GM18507 (cell line): ENCODE measurements at regions not wholly inside any gene's neighbourhood (a gene's known extent, or its start where the extent isn't known, plus 50 kb on each side); places are given as distances from the start of the nearest gene placed in this dataset.
"Not testable (repeated sequence)": the region's sequence is repeated elsewhere in the genome, so short reads cannot be mapped to it uniquely, and the experiment has no call there.

Source experiments
- DNase-seq: peaks from one replicate; pipeline ENCODE4 v3.0.0; 2011; ENCODE audit warnings: low read depth; ENCODE audit not compliant: insufficient read length; ENCODE audit errors: extremely low spot score
- FAIRE-seq: peaks from 2 replicates; lab custom pipeline; 2011; peaks lifted over from hg19 to GRCh38; lab: Jason Lieb, UNC

DNA sequence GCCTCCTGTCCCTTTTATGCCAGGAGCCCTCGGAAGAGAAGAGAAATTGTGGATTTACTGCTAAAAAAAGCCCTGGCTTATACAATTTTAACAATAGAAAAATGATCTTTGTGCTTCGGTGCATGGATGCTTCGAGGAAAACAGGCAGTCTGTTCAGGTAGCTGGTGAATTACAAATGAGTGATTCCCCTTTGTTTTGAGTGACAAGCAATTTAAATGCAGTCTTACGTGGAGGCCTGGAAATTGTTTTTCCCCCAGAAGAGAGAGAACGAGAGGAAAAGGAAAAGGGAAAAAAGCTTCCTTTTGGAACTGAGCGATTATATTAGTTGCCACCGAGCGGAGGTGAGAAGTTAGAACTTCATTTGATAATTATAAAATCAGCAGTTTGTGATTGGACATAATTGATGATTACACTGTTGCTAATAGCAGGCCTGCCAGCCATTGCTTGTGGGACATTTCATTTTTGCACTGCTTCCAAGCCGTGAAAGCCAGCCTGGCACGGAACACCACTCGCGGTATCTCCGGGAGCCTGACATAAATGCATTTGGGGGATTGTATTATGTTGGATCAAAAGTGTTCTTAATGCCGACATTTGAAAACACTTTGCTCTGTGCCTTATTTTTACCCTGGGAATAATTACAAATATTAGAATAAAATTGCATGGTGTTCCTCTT is 117.7 kb downstream of the PHETA1 start:
- FAIRE-seq, result no peak

DNA sequence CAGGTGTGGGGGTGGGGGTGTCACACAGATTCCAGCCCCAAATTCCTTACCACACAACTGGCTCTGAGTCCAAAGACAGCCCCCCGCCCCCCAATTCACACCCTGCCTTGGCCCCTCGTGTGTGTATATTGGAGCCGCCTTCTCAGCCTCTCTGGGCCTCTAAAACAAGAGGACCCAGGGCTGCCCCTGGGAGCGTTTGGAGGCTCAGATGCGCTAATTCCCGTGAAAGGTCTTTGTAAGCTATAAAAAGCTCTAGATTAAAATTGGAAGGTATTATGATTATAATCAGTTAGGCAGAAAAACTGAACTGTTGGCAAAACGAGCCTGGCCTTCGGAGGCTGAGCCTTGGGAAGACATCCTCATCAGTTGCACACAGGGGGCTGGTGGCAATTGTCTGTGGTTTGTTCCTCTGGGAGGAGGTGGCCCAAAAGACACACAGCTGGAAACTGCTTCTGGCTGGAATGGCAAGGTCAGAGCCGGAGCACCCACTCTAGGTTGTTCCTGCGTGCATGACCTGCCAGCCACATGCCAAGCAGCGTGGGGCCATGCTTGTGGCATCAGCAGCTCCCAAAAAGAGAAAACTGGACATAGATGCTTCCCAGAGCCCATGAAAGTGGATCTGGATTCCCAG is 118.5 kb downstream of the PHETA1 start:
- FAIRE-seq (no peak), DNase-seq (no peak)

More for the DNA sequence above, 117.7 kb downstream of the PHETA1 start:
- DNase-seq, result no peak

DNA sequence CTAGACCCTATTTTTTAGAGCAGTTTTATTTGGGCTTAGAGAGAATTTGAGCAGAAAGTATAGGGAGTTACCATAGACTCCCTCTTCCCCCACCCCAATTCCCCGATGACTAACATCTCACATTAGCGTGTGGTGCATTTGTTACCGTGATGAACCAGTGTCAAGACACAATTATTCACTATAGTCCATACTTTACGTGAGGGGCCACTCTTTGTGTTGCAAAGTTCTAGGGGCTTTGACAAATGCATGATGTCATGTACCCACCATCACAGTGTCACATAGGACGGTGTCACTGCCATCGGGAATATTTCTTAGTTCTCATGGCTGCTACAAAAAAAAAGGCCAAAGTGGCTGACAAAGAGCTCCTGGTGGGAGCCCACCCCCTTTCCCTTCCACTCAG is 119.1 kb downstream of the PHETA1 start:
- no peak for DNase-seq
- FAIRE-seq, result no peak

DNA sequence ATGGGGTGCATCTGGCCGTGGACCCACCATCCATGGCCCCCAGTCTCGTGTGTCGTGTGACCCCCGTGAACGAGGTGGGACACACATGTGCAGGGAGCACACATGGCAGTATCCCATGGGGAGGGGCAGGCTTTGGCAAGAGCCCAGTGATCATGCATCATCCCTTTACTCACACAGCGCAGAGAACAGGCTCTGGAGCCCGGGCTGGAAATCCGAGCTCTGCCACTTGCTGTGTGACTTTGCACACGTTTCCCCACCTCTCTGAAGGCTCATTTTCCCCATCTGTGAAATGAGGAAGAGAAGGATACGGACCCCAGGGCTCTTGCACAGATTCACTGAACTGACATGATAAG is 119.9 kb downstream of the PHETA1 start:
- no peak for FAIRE-seq
- DNase-seq, result no peak

DNA sequence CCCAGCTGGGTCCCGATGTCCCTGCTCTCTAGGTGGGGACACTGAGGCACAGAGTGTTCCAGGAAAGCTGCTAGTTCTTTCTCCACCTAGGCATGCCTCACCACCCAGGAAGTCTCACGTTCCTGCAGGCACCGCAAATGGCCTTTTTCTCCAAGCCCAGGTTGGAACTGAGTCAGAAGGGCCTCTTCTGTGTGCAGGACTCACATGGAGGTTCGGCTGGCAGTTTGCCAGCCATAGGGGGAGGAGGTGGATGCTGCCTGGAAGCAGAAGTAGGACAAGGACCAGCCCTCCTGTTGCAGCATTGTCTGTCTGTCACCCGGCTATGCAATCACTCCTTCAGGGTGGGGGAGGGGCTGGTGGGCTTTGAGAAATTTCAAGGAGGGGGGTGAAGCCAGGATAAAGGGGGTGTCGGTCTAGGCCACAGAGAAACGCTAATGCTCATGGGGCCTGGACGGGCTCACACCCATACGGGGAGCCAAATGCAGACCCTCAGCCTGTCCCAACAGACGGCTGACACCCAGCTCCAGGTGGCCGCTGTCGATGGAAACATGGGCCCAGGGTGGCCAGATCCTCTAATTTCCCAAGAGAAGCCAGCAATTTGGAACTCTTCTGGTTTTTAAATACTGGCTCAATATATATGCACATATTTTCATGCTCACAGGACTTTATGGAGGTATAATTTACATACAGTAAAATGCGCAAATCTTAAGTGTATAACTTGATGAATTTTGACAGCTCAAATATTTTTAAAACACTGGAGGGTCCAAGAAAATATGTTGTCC is 120.5 kb downstream of the PHETA1 start:
- no peak for DNase-seq
- no peak for FAIRE-seq

DNA sequence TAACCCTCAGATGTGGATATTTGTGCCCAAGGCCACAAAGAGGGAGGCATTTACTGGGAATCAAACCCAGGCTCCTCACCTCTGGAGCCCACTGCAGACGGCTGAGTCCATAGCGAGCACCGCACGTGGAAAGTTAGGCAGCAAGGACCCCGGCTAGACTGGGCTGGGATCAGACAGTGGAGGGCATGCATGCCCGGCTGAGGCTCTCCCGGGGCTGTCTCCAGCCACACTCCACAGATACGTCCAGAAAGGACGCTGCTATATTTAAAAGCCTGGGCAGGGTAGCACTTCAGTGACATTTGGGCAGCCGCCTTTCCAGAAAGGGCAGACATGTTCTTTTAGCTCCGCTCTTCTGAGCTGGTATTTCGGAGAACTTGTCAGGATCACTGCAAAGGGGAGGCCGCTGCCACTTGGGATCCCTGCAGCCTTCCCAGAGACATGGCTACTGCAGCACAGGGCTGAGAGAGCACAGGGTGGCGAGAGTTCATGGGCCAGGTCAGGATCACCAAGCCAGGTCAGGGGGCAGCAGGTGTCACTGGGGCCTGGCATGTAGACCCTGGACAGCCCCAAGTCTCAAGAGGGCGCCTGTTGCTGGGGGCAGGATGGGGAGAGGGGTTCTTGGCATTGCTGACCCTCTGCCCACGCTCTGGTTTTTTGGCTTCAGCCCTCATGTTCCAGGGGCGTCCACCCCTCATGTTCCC is 121.7 kb downstream of the PHETA1 start:
- DNase-seq (no peak), FAIRE-seq (no peak)

DNA sequence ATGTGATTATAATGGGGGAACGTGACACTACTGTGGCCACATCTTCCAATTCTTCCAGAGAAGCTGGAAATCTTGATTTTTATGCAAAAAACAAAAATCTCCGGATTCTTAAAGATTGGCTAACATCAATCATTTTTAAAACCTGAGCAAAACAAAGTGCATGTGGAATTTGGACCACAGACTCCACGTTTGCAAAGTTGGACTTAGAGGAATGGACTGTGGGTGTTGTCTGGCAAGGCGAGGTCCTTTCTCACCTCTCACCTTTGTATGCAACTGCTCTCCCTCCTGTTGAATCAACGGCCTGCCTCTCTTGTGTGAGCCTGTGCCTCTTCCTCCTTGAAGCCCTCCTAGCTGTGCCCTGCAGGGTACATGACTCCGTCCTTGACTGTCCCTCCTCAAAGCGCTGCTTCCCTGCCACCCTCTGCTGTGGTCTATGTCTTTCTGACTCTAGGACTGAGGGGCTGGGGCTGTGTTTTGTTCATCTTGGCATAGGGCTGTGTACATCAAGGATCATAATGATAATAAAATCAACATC is 122.4 kb downstream of the PHETA1 start:
- FAIRE-seq (no peak), DNase-seq (no peak)

DNA sequence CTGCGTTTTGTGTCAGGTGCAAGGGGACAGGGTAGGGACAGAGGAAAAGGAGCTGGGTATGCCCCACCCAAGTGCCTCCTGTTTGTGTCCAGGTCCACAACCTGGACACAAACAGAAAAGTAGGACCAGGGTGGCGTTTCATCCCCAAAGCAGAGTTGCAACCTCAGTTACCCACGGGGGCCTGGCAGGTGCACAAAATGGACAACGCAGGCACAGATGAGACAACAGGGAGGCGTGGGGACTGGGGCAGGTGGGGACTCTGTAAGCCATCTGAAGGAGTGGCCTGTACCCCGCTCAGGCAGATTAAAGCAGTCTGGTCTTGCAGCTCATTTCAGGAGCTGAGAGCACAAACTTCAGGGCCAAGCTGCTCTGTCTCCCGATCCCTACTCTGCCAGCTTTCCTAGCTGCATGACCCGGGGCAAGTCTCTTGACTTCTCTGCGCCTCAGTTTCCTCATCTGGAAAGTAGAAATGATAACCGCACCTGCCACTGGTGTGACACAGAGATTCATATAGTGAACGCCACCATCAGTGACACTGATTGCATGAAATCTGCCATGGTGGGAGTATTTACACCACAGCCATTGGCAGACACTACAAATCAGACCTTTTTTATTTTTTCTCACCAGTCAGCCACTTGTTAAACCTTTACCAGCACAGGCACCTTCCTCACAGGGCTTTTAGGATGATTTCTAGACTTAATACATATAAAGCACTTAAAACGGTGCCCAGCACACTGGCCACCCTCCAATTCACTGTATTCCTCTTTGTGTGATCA is 123.0 kb downstream of the PHETA1 start:
- FAIRE-seq (no peak), DNase-seq (no peak)

DNA sequence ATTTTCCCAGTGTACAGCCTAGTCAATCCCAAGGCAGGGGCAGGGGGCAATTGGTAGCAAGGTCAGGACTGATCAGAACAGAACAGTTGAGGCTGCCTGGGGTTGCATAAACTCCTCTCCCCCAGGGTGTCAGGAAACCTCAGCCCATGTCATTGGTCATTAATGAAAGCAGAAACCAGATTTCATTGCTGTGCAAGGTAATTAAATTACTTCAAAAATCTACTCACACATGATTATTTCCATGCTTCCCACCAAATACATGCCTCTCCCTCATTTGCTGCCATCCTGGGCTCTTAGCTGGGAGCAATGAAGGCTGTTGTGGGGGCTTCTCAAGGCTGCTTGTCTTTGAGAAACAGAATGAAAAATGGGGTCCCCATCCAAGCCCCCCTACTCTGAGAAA is 124.2 kb downstream of the PHETA1 start:
- FAIRE-seq, result no peak
- no peak for DNase-seq

DNA sequence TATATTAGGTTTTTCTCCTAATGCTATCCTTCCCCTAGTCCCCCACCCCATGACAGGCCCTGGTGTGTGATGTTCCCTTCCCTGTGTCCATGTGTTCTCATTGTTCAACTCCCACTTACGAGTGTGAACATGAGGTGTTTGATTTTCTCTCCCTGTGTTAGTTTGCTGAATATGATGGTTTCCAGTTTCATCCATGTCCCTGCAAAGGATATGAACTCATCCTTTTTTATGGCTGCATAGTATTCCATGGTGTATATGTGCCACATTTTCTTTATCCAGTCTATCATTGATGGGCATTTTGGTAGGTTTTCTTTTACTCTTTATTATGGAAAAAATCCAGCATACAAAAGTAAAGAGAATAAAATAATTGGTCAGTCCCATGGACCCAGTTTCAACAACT is 126.1 kb downstream of the PHETA1 start:
- not testable (repeated sequence) for FAIRE-seq, DNase-seq

DNA sequence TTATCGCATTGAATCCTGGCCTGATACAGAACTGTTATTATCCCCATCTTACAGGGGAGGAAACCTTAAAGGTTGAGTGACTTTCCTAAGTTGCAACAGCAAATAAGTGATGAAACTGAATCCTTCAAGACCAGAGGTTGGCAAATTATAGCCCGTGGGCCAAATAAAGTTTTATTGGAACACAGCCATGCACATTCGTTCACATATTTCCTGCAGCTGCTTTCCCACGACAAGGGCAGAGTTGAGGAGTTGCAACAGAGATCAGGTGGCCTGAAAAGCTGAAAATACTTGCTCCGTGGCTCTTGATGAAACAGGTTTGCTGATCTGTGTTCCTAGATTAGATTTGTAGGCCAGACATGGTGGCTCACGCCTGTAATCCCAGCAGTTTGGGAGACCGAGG is 126.7 kb downstream of the PHETA1 start:
- DNase-seq (no peak), FAIRE-seq (no peak)

DNA sequence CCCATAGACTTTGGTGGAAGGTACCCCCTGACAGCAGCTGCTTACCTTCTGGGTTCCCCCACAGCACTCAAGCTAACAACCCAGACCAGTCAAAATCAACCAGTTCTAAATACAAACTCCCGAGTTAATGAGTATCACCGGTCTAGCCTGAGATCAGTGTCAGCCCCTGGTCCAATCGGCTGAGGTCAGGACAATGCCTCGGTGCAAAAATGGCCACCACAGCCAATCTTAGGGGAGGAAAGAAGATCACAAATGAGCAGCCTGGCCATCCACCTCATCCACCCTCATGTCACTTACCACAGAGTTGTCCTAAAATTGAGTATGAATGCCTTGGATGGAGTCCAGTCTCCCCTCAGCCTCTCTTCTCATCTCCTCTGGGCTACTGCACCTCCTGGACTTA is 128.5 kb downstream of the PHETA1 start:
- FAIRE-seq, result no peak
- no peak for DNase-seq

DNA sequence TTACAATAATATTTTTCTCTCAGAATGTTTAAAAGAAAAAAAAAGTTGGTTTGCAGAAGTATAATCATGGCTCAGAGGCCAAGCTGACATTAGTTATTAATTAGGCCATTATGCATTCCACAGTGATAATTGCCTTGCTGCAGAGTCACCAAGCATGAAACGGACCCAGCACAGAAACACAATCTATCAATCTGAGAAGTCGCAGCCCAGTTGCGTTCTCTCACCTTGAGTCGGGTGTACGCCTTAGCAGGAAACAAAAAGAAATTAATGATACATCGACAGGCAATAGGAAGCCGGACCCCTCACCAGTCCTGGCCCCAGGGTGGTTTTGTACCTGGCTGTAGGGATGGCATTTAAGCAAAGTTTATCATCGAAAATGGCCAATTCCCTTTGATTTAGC is 129.7 kb downstream of the PHETA1 start:
- DNase-seq (no peak), FAIRE-seq (no peak)

DNA sequence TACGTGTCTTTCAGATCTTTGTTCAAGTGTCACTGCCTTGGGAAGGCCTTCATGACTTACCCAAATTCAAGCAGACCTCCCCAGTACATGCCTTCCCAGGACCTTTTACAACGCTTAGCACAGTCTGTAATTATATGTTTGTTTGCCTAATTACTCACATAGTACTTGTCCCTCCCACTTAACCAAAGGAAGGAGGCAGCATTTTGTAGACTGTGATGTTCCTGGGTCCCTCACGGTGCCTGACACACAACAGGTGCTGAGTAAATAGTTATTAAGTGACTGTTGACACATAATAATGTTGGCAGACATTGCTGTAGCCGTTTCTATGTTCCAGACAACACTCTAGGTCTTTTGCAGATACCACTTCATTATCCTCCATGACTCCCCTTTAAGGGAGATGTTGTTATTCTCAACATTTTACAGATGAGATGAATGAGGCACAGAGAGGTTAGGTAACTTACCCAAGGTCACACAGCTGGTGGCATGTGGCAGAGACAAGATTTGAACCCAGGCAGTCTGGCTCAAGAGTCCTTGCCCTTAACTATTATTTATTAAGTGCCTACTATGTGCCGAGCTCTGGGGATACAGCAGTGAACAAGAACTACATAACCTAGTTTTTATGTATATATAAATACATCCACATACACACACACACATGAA is 130.7 kb downstream of the PHETA1 start:
- FAIRE-seq (no peak), DNase-seq (no peak)

DNA sequence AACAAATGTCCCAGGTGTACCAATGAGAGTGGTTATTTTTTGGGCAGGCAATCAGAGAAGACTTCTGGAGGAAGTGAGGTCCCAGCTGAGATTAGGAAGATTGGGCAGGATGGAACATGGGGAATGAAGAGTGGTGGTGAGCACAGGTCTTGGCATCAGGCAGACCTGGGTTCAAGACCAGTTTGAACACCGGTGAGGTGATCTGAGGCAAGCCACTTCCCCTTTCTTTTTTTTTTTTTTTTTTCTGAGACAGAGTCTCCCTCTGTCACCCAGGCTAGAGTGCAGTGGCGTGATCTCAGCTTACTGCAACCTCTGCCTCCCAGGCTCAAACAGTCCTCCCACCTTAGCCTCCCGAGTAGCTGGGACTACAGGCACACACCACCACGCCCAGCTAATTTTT is 134.4 kb downstream of the PHETA1 start:
- FAIRE-seq, result not testable (repeated sequence)

DNA sequence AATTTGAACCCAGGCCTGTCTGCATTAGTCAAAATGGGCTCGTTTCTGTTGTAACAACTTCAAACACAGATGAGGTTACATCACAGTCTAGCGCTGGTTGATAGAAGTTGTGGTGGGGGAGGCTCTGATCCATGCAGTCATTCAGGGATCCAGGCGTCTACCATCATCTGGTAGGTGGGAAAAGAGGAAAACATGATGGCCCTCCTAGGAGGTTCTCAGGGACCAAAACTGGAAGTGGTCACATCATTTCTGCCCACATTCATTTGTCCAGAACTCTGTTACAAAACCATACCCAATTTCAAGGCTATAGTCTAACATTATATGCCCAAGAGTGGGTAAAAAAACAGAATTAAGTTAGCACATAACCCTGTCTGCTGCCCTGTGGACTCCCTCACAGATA is 135.1 kb downstream of the PHETA1 start:
- FAIRE-seq, result no peak

More for the DNA sequence above, 134.4 kb downstream of the PHETA1 start:
- not testable (repeated sequence) for DNase-seq

DNA sequence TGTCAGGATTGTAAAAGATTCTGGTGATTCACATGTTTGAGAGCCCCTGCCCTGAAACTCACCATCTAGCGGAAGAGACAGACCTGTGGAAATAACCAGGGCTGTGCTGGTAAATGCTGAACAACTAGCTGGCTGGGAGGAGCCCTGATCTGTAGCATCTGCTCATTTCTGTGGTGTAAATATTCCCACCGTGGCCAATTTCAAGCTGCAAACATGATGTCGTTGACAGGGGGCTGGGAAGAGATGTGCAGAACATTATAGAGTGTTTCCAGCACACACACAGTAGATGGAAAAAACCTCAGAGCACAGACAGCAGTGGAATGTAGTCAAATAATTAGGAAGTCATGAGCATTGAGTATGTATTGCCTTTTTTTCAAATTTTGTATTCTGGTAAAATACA is 138.2 kb downstream of the PHETA1 start:
- no peak for FAIRE-seq
- no peak for DNase-seq

More for the DNA sequence above, 135.1 kb downstream of the PHETA1 start:
- no peak for DNase-seq

DNA sequence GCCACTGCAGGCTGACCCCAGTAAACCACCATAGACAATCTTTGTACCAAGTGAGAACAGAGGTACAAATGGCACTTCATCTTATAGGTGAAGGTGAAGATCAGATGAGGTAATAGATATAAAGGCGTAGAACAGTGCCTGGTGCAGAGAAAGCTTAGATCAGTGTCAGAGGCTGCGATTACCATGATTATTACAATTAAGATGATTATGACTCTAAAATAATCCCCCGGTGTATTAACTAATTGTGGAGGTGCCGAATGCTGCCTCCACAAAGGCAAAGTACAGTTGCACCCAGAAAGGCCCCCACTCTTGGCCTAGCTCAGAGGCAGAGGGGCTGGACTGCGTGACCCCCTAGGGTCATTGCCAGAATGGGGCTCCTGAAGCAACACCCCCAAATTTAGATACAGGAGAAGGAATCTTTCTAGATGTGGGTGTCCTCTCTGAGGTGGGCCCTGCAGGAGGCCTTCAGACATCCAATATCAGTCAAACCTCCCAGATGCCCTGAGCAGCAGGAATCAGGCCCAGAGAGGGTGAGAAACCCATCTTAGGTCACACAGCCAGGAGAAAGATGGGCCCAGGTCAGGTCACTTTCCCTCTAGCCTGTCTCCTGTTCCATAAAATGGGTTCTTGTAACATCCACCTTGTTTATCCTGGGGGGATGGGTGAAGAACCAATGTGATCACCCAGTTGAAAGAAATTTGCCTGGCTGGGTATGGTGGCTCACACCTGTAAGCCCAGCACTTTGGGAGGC is 139.8 kb downstream of the PHETA1 start:
- no peak for DNase-seq
- FAIRE-seq, result no peak
